GM12873 (cell line): ENCODE measurements at regions not wholly inside any gene's neighbourhood (a gene's known extent, or its start where the extent isn't known, plus 50 kb on each side); places are given as distances from the start of the nearest gene placed in this dataset.

Source experiments
- TF ChIP-seq, protein P1 (sequence below): IDR thresholded peaks from 2 replicates; pipeline ENCODE4 v1.5.1; 2012; ENCODE audit warnings: low read depth, mild to moderate bottlenecking, moderate library complexity, low read length, control low read depth; ENCODE audit not compliant: insufficient read depth; ENCODE audit errors: missing control alignments

- TF ChIP-seq, protein P1, sequence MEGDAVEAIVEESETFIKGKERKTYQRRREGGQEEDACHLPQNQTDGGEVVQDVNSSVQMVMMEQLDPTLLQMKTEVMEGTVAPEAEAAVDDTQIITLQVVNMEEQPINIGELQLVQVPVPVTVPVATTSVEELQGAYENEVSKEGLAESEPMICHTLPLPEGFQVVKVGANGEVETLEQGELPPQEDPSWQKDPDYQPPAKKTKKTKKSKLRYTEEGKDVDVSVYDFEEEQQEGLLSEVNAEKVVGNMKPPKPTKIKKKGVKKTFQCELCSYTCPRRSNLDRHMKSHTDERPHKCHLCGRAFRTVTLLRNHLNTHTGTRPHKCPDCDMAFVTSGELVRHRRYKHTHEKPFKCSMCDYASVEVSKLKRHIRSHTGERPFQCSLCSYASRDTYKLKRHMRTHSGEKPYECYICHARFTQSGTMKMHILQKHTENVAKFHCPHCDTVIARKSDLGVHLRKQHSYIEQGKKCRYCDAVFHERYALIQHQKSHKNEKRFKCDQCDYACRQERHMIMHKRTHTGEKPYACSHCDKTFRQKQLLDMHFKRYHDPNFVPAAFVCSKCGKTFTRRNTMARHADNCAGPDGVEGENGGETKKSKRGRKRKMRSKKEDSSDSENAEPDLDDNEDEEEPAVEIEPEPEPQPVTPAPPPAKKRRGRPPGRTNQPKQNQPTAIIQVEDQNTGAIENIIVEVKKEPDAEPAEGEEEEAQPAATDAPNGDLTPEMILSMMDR: no peak
These were observed 134.1 kb downstream of the PJA1 start for GRCh38 chrX:69031181-69031580.

GRCh38 chrX:69029771-69030170, 135.5 kb downstream of the PJA1 start:
- TF ChIP-seq, protein P1: no peak

- TF ChIP-seq, protein P1: no peak
These were observed 136.5 kb downstream of the PJA1 start for GRCh38 chrX:69028761-69029120.

DNA sequence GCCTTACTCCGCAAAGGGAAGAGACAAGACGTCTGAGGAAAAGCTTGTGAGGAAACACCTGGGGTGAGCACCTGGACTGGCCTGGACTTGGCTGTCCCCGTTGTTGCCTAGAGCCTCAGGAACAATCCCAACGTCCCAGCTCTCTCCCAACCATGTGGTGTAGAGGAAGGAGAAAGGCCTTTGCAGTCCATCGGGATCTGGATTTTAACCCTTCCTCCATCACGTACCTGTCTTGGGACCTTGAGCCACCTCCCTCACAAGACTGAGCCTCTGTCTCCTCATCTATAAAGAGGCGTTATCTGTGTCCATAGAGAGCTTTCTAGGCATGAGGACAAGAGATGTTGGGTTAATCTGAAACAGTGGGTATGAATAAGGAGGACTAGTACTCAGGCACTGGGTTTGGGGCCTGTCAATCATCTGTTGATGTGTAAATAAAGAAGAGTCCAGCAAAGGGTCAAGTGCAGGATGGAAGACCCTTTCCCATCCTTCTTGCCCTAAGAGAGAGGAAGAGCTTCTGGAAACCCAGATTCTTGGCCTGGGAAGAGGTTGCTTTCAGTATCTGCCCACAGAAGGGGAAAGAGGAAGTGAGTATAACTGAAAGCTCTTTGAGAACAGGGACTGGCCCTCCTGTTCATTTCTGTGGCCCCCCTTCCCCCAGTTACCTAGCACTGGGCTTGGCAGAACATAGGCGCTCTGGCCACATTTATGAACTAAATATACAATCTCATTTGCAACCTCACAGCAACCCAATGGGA, 137.1 kb downstream of the PJA1 start:
- TF ChIP-seq, protein P1: no peak

DNA sequence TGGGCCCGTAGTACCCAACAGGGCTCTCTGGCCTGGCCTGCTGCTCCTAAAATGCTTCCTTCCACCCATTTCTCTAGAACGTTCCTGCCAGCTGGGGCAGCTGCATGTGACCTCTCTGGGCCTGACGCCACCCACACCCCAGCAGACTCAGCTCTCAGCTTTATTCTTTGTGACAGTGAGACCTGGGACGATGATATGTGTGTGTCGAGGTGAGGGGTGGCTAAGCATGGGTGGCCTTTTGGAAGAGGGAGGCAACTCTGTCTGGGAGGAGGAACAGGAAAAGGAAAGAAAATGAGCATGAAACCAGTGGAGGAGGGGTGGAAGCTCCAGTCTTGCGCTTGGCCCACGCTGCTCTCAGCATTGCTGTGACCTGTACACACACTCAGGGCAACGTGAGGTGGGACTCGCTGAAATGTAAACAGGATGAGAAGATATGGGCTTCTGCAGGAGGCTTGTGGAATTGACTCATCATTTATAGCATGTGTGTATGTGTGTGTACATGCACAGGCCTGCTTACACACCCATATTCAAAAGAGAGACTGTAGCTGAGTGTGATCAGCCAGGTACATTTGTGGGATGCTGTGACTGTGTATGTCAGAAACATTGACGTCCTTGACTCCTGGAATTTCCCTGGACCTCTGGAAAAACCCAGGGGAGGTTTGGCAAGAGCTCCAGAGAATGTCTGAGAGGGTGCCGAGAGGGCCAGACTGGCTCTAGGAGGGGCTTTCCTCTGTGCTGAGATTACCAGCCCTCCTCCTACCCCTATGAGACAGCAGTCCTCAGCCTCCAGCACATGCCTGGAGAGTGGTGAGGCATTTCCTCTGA, 137.9 kb downstream of the PJA1 start:
- TF ChIP-seq, protein P1: no peak

DNA sequence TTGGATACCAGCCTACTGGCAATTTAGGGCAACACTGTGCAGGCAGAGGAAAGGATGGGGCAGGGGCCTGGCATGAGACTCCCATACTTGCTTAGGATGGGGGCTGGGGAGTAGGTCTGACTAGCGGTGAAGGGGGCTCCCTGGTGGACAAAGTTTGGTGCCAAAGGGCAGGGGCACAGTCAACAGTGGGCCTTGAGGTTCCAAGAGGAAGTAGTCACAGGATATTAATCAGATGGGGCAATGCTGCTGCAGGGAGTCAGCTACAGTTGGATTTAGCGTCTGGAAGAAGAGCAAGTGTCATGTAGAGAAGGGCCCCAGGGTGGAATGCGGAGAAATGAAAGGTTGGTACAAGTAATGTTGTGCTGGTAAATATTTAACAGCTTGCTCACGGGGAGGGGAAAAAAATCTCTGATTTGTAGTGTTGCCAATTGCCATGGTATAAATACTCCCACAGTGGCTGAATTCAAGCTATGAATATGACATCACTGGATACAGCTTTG, 139.4 kb downstream of the PJA1 start:
- TF ChIP-seq, protein P1: no peak

- TF ChIP-seq, protein P1: no peak
These were observed 140.3 kb downstream of the PJA1 start for GRCh38 chrX:69024931-69025330.
